ENCODE measurements at regions not wholly inside any gene's neighbourhood (a gene's known extent, or its start where the extent isn't known, plus 50 kb on each side); places are given as distances from the start of the nearest gene placed in this dataset.
"Not testable (repeated sequence)": the region's sequence is repeated elsewhere in the genome, so short reads cannot be mapped to it uniquely, and the experiment has no call there.

GRCh38 chr5:36395260-36395659 is 93.6 kb upstream of the RANBP3L start:
- TF ChIP-seq CTCF (IDR thresholded peaks at IDR 0.05; ENCODE audit: low read depth, low read length, missing control alignments): no peak
- no peak overlapping the region for H3K4me3 ChIP-seq (ENCODE audit: low read depth, low read length)
- no peak for DNase-seq (ENCODE audit: low read depth)

- H3K4me3 ChIP-seq (ENCODE audit: low read depth, low read length); DNase-seq (ENCODE audit: low read depth): not testable (repeated sequence)
Measured at GRCh38 chr5:36395947-36396346, 94.2 kb upstream of the RANBP3L start.

GRCh38 chr5:36396640-36397039 is 94.9 kb upstream of the RANBP3L start:
- H3K4me3 ChIP-seq (ENCODE audit: low read depth, low read length): no peak overlapping the region
- TF ChIP-seq CTCF (IDR thresholded peaks at IDR 0.05; ENCODE audit: low read depth, low read length, missing control alignments): no peak
- no peak for DNase-seq (ENCODE audit: low read depth)

- no peak overlapping the region for H3K4me3 ChIP-seq (ENCODE audit: low read depth, low read length)
- no peak for DNase-seq (ENCODE audit: low read depth)
- TF ChIP-seq CTCF (IDR thresholded peaks at IDR 0.05; ENCODE audit: low read depth, low read length, missing control alignments): no peak
Measured at GRCh38 chr5:36397901-36398536, 96.3 kb upstream of the RANBP3L start.

GRCh38 chr5:36402512-36402906 is 100.8 kb upstream of the RANBP3L start:
- H3K4me3 ChIP-seq (ENCODE audit: low read depth, low read length): no peak overlapping the region
- TF ChIP-seq CTCF (IDR thresholded peaks at IDR 0.05; ENCODE audit: low read depth, low read length, missing control alignments): no peak
- no peak for DNase-seq (ENCODE audit: low read depth)

- no peak for DNase-seq (ENCODE audit: low read depth)
- no peak overlapping the region for H3K4me3 ChIP-seq (ENCODE audit: low read depth, low read length)
Measured at GRCh38 chr5:36403632-36404311, 102.1 kb upstream of the RANBP3L start.

GRCh38 chr5:36406023-36406422 is 104.3 kb upstream of the RANBP3L start:
- no peak for TF ChIP-seq CTCF (IDR thresholded peaks at IDR 0.05; ENCODE audit: low read depth, low read length, missing control alignments)

More at GRCh38 chr5:36403632-36404311, 102.1 kb upstream of the RANBP3L start:
- no peak for TF ChIP-seq CTCF (IDR thresholded peaks at IDR 0.05; ENCODE audit: low read depth, low read length, missing control alignments)

More at GRCh38 chr5:36406023-36406422, 104.3 kb upstream of the RANBP3L start:
- no peak overlapping the region for H3K4me3 ChIP-seq (ENCODE audit: low read depth, low read length)
- no peak for DNase-seq (ENCODE audit: low read depth)

Data from GM12864 (cell line).